ENCODE measurements at regions not wholly inside any gene's neighbourhood (a gene's known extent, or its start where the extent isn't known, plus 50 kb on each side); places are given as distances from the start of the nearest gene placed in this dataset.
"Not testable (repeated sequence)": the region's sequence is repeated elsewhere in the genome, so short reads cannot be mapped to it uniquely, and the experiment has no call there.

- DNase-seq: no peak
Observed at GRCh38 chr12:61137677-61138414, 1122.4 kb upstream of the USP15 start.

DNA sequence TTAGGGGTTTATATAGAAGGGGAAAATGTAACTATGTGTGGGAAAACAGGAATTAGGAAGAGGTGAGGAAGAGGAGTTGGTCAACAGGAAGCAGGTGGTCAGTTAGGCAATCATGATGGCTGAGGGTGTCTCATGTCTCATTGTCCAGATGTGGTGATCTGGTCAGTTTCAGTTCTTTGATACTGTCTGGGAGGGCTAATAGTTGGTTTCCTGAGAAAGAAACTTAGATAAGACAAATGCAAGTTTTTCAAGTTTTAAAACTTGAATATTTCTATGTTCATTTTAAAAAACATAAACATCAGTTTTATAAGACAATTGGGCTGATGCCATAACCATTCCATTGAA, 1121.8 kb upstream of the USP15 start:
- DNase-seq: no peak

DNA sequence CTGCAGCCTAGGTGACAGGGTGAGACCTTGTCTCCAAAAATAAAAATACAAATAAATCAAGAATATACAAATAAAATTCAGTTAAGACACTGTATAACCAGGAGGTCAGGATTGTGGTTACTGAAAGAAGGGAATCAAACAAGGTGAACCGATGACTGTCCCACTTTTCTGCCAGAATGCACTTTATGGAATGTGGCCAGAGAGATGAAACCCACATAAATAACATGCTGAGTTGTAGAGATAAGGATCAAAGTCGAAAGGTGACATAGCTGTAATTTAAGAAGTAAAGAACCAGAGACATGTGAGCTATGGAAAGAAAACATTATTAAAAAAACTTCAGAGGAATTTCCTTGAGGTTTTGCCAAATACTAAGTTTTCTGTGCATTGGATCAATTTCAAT, 1098.2 kb upstream of the USP15 start:
- no peak for DNase-seq

GRCh38 chr12:61188801-61189595, 1071.2 kb upstream of the USP15 start:
- DNase-seq: no peak

- no peak for DNase-seq
Observed at GRCh38 chr12:61213646-61214045, 1046.6 kb upstream of the USP15 start.

GRCh38 chr12:61220337-61220736, 1039.9 kb upstream of the USP15 start:
- DNase-seq: no peak

- no peak for DNase-seq
Observed at GRCh38 chr12:61232040-61232439, 1028.2 kb upstream of the USP15 start.

DNA sequence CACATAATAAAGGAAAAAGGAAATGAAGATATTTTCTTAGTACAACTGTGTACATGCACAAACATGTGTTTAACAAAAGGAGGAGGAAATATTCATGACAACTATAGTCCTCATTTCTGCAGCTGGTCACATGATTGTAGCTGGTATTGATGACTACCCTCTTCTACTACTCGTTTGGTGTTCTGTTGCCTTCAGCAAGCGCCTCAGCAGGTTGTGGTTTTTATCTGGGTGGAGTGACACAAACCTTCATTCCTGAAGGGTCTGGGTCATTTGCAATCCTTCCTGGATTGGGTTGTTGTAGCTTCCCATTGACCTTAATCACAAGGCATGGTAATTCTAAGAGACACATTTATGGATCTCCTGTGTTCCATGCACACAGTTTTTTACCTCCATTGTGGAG, 1009.9 kb upstream of the USP15 start:
- no peak for DNase-seq

DNA sequence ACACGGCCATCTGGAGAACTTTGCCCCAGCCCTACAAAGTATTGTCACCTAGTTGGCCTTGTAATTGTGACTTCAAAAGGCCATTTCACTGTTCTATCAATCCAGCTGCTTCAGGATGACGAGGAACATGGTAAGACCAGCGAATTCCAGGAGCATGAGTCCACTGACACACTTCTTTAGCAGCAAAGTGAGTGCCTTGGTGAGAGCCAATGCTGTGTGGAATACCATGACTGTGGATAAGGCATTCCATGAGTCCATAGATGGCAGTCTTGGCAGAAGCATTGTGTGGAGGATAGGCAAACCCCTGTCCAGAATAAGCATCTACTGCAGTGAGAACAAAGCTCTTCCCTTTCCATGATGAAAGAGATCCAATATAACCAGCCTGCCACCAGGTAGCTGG, 1009.1 kb upstream of the USP15 start:
- no peak for DNase-seq

- DNase-seq: no peak
Observed at GRCh38 chr12:61254225-61254624, 1006.0 kb upstream of the USP15 start.

DNA sequence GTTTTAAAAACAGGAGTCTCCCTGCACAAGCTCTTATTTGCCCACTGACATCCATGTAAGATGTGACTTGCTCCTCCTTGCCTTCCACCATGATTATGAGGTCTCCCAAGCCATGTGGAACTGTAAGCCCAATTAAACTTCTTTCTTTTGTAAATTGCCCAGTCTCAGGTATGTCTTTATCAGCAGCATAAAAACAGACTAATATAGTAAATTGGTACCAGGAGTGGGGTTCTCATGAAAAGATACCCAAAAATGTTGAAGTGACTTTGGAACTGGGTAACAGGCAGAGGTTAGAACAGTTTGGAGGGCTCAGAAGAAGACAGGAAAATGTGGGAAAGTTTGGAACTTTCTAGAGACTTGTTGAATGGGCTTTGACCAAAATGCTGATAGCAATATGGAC, 995.9 kb upstream of the USP15 start:
- not testable (repeated sequence) for DNase-seq

DNA sequence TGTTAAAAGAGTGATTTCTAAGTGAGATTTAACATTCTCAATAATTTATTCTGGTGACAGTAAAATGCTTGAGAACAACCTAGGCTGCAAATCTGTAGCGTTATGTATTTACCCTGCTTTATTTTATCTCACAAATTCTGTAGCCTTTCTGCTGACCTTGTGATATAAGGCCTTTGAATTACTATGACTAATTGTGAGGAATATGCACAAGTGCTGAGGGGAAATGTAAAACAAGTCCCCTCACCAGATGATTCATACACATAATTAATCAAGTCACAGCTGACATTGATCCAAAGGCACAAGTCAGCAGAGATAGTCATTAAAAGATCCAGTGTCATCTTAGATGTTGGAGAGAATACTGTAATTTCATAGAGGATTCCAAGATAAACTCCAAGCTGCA, 992.7 kb upstream of the USP15 start:
- no peak for DNase-seq

DNA sequence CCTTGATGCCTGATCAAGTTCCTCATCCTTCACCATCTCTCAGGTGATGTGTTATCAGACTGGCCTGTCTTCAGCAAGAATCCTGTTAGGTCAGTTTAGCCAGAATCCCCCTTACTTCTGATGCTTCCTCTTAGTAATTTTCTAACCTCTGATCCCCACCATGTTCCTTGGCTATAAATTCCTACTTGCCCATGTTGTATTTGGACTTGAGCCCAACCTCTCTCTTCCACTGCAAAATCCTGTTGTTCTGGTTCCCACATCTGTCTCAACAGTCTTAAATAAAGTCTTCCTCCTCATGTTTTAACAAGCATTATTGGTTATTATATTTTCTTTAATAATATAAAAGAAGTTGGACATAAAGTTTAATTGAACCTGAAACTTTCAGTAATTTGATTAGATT, 987.8 kb upstream of the USP15 start:
- DNase-seq: no peak

GRCh38 chr12:61282790-61283575, 977.2 kb upstream of the USP15 start:
- DNase-seq: no peak

DNA sequence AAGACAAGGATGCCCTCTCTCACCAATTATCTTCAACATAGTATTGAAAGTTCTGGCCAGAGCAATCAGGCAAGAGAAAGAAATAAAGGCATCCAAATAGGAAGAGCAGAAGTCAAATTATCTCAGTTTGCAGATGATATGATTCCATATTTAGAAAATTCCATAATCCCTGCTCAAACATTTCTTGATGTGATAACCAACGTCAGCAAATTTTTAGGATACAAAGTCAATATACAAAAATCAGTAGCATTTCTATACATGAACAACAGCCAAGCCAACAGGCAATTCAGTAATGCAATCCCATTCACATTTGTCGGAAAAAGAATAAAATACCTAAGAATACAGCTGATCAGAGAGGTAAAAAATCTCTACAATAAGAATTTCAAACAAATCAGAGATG, 969.7 kb upstream of the USP15 start:
- DNase-seq: no peak

DNA sequence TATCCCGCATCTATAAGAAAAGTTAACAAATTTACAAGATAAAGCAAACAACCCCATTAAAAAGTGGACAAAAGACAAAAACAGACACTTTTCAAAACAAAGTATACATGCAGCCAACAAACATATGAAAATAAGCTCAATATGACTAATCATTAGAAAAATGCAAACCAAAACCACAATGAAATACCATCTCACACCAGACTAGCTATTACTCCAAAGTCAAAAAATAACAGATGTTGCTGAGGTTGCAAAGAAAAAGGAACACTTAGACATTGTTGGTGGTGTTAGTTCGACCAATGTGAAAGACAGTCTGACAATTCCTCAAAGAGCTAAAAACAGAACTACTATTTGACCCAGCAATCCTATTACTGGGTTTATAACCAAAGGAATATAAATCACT, 968.6 kb upstream of the USP15 start:
- no peak for DNase-seq

- DNase-seq: not testable (repeated sequence)
Observed at GRCh38 chr12:61294011-61294410, 966.2 kb upstream of the USP15 start.

- no peak for DNase-seq
Observed at GRCh38 chr12:61301817-61302216, 958.4 kb upstream of the USP15 start.

GRCh38 chr12:61302282-61302681, 957.9 kb upstream of the USP15 start:
- DNase-seq: no peak

- DNase-seq: no peak
Observed at GRCh38 chr12:61308220-61308619, 952.0 kb upstream of the USP15 start.

DNA sequence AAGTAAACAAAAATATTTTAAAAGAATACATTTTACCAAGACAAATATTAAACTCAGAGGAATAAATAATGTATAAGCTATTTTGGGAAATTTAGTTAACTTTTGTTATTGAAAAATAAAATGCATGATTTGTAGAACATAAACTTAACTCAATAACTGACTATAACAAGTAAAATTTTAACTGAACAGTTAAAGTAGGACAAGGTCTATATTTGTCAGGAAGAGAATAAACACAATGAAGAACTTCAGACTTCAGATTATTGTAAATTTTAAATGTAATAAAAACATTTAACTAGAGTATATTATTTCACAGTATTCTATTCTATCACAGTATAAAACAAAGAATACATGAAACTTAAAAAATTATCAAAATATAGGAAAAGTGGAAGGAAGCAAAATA, 948.8 kb upstream of the USP15 start:
- DNase-seq: no peak

DNA sequence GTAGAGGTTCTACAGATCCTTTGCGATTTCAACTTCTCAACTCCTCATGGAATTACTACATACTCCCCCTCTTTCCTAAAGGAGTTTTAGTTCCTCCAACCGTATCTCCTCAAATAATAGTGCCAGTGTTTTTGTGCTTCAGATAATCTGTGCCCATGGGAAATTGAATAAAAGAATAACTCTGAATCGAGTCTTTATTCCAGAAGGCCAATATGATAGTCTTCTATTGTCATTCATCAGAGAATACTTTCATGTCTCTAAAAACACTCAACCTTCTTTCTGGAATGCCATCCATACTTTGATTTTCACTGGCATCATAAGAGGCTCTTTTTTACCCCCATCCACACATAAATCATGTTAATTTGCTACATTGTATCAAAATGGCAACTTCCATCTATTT, 911.3 kb upstream of the USP15 start:
- no peak for DNase-seq

DNA sequence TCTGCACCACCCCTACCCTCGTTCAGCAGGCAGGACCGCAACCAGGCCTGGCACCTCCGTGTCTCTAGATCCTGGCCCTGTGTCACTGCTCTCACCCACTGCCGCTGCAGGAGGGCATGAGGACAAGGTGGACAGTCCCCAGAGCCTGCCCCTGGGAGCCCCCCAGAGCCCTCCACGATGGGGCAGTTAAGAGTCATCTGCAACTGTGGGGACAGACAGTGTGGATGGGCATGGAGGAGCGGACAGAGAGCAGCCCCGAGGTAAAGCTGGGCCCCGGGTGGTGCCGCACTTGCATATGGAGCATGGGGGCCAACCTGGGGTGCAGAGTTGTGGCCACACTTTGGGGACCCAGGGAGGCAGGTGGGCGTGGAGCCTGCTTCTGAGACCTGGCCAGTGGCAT, 905.1 kb upstream of the USP15 start:
- DNase-seq: no peak

- DNase-seq: no peak
Observed at GRCh38 chr12:61356485-61356884, 903.7 kb upstream of the USP15 start.

Data from CD4-positive, alpha-beta T cell treated with Interleukin-1 beta for 1 hour (primary cell).